Uterus (tissue), 3 donors: ENCODE measurements at regions not wholly inside any gene's neighbourhood (a gene's known extent, or its start where the extent isn't known, plus 50 kb on each side); places are given as distances from the start of the nearest gene placed in this dataset.
A peak's percentile ranks its signal among the peaks of the same experiment; 100 is the strongest.

ENCODE experiments used
- DNase-seq, 2 donors: peaks; one replicate each; pipeline ENCODE4 v3.0.0-alpha.2; 2019 to 2020
- H3K27ac ChIP-seq, 2 donors: fragments of 200-600 bp; sonication (generic); 1 replicate in 1 of 2; 2 replicates in 1 of 2; pipeline ENCODE4 v1.5.1; 2016 to 2018
- H3K27me3 ChIP-seq, 2 donors: fragments of 200-600 bp; sonication (generic); one replicate each; pipeline ENCODE4 v1.5.1; 2018 to 2019; ENCODE audit warnings: control low read depth in 1 of 2
- H3K36me3 ChIP-seq, 2 donors: fragments of 200-600 bp; sonication (generic); one replicate each; pipeline ENCODE4 v1.5.1; 2019; ENCODE audit warnings: control low read depth in 1 of 2
- H3K4me1 ChIP-seq, 2 donors: fragments of 200-600 bp; sonication (generic); one replicate each; pipeline ENCODE4 v1.5.1; 2018 to 2019; ENCODE audit warnings: control low read depth in 1 of 2
- H3K4me3 ChIP-seq, 2 donors: fragments of 200-600 bp; sonication (generic); 1 replicate in 1 of 2; 2 replicates in 1 of 2; pipeline ENCODE4 v1.5.1; 2018 to 2019; ENCODE audit warnings: mild to moderate bottlenecking in 1 of 2
- H3K9me3 ChIP-seq, 2 donors: fragments of 200-600 bp; sonication (generic); one replicate each; pipeline ENCODE4 v1.5.1; 2019; ENCODE audit warnings: control low read depth in 1 of 2
- POLR2A ChIP-seq, 2 donors: fragments of 450-650 bp; IDR thresholded peaks; one replicate each; pipeline ENCODE4 v1.6.1; 2016; ENCODE audit warnings: antibody characterized with exemption in 2 of 2, mild to moderate bottlenecking in 1 of 2, moderate library complexity in 1 of 2
- intact Hi-C: fragments of 100-400 bp; cut with DNase I; formaldehyde crosslinking; loops from one replicate; pipeline ENCODE4 v1.15.1; 2023; ENCODE audit warnings: low total_unique reads
- TF ChIP-seq, protein P1 (sequence below), 4 experiments: fragments of 200-600 bp in 2 of 4; fragments of 450-650 bp in 2 of 4; sonication (generic) in 2 of 4; IDR thresholded peaks; one replicate each; pipeline ENCODE4 v1.5.1; 2016 to 2019; ENCODE audit warnings: antibody characterized with exemption in 4 of 4, mild to moderate bottlenecking in 2 of 4, moderate library complexity in 1 of 4
- donor health status: DM: yes; HTN: yes; CAD: no.

DNA sequence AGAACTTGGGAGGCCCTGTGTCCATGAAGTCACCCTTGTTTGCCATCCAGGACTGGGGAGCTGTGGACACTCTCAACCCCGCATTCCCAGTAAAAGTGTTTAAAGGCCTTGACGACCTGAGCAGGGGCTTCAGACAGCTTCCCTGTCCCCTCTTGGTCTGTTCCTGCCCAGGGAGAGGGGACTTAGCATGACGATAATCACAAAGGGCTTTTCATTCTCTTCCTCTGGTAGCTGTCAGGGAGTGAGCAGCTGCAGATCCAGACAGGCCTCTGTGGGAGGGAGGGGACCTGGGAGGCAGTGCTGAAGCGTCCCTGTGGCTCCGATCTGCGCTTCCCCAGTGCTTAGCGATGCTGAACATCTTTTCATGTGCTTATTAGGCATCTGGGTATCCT lies 77.8 kb upstream of the HS6ST1 start:
- no peak overlapping the region for H3K27ac ChIP-seq
- H3K27me3 ChIP-seq = no peaks in the 10 kb centered on the region

DNA sequence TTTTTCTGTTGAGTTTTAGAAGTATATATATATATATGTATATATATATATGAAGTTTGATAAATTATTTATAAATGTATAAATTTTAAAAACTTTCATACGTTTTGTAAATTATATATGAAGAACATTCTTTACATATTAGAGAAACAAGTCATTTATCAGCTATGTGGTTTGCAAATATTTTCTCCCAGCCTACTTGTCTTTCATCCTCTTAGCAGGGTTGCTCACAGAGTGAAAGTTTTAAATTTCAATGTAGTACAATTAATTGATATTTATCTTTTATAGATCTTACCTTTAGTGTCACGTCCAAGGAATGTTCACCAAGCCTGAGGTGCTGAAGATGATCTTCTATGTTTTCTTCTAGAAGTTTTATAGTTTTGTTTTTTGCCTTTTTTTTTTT lies 78.3 kb upstream of the HS6ST1 start:
- H3K4me1 ChIP-seq = no peaks in the 10 kb centered on the region
- TF ChIP-seq POLR2A (IDR thresholded peaks at IDR 0.05) = no peak
- TF ChIP-seq, protein P1, sequence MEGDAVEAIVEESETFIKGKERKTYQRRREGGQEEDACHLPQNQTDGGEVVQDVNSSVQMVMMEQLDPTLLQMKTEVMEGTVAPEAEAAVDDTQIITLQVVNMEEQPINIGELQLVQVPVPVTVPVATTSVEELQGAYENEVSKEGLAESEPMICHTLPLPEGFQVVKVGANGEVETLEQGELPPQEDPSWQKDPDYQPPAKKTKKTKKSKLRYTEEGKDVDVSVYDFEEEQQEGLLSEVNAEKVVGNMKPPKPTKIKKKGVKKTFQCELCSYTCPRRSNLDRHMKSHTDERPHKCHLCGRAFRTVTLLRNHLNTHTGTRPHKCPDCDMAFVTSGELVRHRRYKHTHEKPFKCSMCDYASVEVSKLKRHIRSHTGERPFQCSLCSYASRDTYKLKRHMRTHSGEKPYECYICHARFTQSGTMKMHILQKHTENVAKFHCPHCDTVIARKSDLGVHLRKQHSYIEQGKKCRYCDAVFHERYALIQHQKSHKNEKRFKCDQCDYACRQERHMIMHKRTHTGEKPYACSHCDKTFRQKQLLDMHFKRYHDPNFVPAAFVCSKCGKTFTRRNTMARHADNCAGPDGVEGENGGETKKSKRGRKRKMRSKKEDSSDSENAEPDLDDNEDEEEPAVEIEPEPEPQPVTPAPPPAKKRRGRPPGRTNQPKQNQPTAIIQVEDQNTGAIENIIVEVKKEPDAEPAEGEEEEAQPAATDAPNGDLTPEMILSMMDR (IDR thresholded peaks at IDR 0.05) = no peak
- no peaks in the 10 kb centered on the region for H3K27me3 ChIP-seq
- H3K36me3 ChIP-seq = no peaks in the 10 kb centered on the region
- intact Hi-C loops = no loop called here
- H3K4me3 ChIP-seq = no peak overlapping the region
- H3K27ac ChIP-seq = no peak overlapping the region
- DNase-seq = no peak
- H3K9me3 ChIP-seq = no peaks in the 10 kb centered on the region

More for the DNA sequence above, 77.8 kb upstream of the HS6ST1 start:
- Histone ChIP-seq H3K9me3 (no peaks in the 10 kb centered on the region), H3K4me3 (no peak overlapping the region), H3K36me3 (no peaks in the 10 kb centered on the region), H3K4me1 (no peaks in the 10 kb centered on the region)
- TF ChIP-seq POLR2A (IDR thresholded peaks at IDR 0.05) = no peak
- TF ChIP-seq, protein P1 (IDR thresholded peaks at IDR 0.05) = no peak
- intact Hi-C loops = no loop called here
- DNase-seq = no peak

DNA sequence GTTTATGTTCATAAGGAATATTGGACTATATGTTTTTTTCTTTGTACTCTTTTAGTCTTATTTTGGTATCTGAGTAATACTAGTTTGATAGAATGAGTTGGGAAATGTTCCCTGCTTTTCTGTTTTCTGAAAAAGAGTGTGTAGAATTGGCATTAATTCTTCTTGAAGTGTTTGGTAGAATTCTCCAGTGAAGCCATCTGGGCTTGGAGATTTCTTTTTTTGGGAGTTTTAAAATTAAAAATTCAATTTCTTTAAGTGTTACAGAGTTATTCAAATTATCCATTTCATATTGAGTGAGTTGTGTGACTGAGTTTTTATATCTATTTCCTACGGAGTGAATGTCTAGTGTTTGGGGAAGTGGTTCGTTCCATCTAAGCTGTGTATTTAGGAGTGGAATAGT lies 80.6 kb upstream of the HS6ST1 start:
- H3K9me3 ChIP-seq = no peaks in the 10 kb centered on the region
- H3K4me1 ChIP-seq = no peaks in the 10 kb centered on the region
- intact Hi-C loops = no loop called here
- no peak for DNase-seq
- no peak overlapping the region for H3K4me3 ChIP-seq
- H3K36me3 ChIP-seq = no peaks in the 10 kb centered on the region
- no peaks in the 10 kb centered on the region for H3K27me3 ChIP-seq
- H3K27ac ChIP-seq = no peak overlapping the region
- TF ChIP-seq, protein P1 (IDR thresholded peaks at IDR 0.05) = no peak
- no peak for TF ChIP-seq POLR2A (IDR thresholded peaks at IDR 0.05)

DNA sequence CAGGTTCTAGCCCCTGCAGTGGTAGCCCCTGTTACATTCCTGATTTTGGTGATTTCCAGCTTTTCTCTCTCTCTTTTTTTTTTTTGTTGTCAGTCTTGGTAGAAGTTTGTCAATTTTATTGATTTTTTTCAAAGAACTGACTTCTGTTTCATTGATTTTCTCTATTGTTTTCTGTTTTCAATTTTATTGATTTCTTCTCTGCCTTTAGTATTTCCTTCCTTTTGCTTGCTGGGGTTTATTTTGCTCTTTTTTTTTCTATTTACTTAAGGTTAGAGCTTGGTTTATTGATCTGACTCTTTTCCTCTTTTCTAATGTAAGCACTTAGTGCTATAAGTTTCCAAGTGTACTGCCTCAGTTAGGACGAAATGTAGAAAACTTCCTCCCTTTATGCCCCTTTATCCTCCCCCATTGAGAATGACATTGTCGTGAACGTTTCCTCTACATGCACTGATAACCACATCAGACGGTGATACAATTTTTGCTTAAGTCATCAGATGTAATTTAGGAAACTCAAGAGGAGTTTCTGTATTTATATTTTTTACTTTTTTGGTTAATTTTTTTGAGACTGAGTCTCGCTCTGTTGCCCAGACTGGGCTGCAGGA lies 81.1 kb upstream of the HS6ST1 start:
- intact Hi-C loops = no loop called here
- Histone ChIP-seq H3K27ac (no peak overlapping the region), H3K9me3 (no peaks in the 10 kb centered on the region), H3K4me1 (no peaks in the 10 kb centered on the region), H3K36me3 (no peaks in the 10 kb centered on the region), H3K4me3 (no peak overlapping the region), H3K27me3 (no peaks in the 10 kb centered on the region)
- TF ChIP-seq POLR2A (IDR thresholded peaks at IDR 0.05) = no peak
- TF ChIP-seq, protein P1 (IDR thresholded peaks at IDR 0.05) = no peak
- DNase-seq = no peak

DNA sequence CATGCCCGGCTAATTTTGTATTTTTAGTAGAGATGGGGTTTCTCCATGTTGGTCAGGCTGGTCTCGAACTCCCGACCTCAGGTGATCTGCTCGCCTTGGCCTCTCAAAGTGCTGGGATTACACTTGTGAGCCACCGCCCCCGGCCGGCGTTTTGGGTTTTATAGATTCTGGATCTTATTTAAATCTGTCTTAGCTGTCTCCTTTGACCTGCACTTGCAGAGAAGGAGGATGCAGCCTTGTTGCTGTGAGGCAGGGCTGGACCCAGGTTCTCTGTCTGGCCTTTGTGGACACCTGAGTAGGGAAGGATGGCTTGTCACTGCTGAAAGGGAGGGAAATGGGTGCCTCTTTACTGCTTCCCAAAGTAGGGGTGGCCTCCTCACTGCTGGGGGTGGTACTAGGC lies 83.0 kb upstream of the HS6ST1 start:
- peak in 1 of 2 donors; percentile 3 for DNase-seq
- no peak overlapping the region for H3K4me3 ChIP-seq
- H3K9me3 ChIP-seq = no peaks in the 10 kb centered on the region
- no peaks in the 10 kb centered on the region for H3K36me3 ChIP-seq
- no peaks in the 10 kb centered on the region for H3K4me1 ChIP-seq
- TF ChIP-seq, protein P1 (IDR thresholded peaks at IDR 0.05) = no peak
- no peak for TF ChIP-seq POLR2A (IDR thresholded peaks at IDR 0.05)
- no peak overlapping the region for H3K27ac ChIP-seq
- no peaks in the 10 kb centered on the region for H3K27me3 ChIP-seq
- intact Hi-C loops = no loop called here
